ENCODE measurements at regions not wholly inside any gene's neighbourhood (a gene's known extent, or its start where the extent isn't known, plus 50 kb on each side); places are given as distances from the start of the nearest gene placed in this dataset.

DNA sequence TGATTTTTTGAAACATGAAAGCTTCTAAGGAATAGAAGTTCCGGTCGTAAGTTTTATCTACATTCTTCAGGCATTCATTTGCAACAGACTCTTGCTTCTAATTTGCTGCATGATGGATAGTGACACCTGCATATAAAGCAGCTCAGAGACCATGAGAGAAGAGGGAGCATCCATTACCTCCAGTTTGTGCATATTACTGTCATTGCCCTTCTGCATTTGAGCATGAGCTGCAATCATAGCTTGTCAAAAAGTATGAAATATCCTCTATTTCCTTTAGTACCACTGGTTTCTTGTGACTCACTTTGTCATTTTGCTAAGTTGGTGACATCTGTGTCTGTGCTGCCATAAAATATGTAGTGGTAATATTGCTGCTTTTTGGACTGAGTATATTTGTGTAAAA lies 160.1 kb upstream of the STAC start:
- H3K27ac Mint-ChIP-seq: no peak overlapping the region
- ATAC-seq (no peak), DNase-seq (ENCODE audit: low spot score in 2 of 2) (no peak)
- no peak overlapping the region for H3K4me3 Mint-ChIP-seq
- peaks cover 16% of the 10 kb centered on the region for H3K9me3 Mint-ChIP-seq
- no peaks in the 10 kb centered on the region for H3K4me1 Mint-ChIP-seq
- no peaks in the 10 kb centered on the region for H3K36me3 Mint-ChIP-seq

DNA sequence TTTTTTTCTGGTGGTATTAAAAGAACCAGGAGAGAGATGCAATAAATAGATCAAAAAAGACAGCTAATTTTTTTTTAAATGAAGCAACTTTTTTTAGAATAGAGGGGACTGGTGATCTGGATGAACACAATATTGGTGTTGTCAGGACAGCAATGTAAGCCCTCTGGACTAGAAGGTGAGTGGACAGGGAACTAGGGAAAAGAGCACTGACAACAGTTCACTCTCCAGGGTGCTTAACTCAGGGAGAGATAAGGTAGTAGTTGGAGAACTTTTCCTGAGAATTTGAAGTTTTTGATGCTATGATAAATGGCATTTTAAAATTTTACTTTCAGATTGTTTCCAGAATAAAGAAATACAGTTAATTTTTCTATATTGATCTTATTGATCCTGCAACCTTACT lies 158.3 kb upstream of the STAC start:
- ATAC-seq: no peak
- Mint-ChIP-seq H3K9me3 (peaks cover 16% of the 10 kb centered on the region), H3K36me3 (no peaks in the 10 kb centered on the region), H3K27ac (no peak overlapping the region), H3K4me3 (no peak overlapping the region), H3K4me1 (no peaks in the 10 kb centered on the region)
- no peak for DNase-seq (ENCODE audit: low spot score in 2 of 2)

DNA sequence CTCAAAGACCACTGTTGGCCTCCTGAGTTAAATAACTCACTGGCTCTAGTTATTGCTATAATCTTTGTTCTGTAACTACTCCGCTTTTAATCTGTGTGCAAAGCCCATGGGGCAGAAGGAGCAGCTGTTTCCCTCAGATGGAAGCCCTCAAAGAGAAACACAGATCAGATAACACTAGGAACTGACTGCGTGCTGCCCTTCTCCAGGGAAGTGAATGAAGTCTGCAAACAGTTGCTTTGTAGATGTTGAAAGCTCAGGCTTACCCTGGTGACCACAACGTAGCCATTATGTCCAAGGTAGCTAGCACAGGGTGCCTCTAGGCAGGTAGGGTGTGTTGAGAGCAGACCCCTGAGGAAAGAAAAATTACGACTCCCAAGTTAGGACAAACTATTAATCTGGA lies 152.3 kb upstream of the STAC start:
- no peak for ATAC-seq
- no peak overlapping the region for H3K27ac Mint-ChIP-seq
- no peak overlapping the region for H3K4me3 Mint-ChIP-seq
- DNase-seq (ENCODE audit: low spot score in 2 of 2): no peak
- H3K4me1 Mint-ChIP-seq: no peaks in the 10 kb centered on the region
- peaks cover 19% of the 10 kb centered on the region for H3K9me3 Mint-ChIP-seq
- H3K36me3 Mint-ChIP-seq: no peaks in the 10 kb centered on the region

DNA sequence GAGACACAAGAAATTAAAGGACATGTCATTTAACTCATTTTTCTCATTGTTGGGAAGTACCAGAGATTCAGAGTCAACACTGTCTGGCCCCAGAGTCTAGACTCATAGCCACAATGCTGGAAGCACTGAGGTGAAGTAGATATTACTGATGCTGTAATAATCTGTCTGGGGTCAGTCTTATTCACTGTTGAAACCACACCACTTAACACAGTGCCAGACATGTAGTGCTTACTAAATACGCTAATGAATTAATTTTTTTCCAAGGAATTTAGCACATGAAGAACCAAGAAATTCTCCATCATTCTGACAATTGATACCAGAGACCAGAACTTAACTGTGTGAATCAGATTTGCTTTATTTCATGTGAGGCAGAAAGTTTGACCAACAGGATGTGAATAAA lies 150.8 kb upstream of the STAC start:
- no peak for DNase-seq (ENCODE audit: low spot score in 2 of 2)

DNA sequence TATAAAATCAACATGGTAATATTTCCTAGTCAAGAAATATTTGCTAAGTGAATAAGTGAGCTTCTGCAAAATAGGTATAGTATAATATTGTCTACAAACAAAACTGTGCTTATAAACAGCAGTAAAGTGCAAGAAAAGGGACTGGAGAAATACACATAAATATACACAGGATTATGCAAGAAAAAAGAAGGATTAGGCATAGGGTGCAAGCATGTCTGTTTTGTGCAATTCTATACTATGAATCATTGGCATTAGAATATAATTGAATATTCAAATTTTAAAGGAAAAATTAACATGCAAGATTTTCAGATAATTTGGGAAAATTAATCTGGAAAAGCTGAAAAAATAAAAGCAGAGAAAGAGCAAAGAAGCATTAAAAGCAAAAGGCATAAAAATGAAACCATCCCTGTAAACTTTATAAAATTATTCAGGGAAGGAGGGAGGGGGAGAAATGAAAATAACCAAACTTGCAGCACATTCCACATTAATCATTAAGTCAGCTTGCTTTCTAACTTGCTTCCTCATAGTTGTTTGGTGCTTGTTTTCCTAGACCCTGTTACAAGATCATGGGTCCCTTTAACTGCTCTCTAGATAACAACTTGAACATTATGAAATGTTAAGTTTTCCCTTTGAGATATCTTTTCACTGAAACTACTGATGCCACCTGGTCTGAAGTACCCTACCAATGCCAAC lies 147.4 kb upstream of the STAC start:
- no peak for ATAC-seq

More for the DNA sequence above, 150.8 kb upstream of the STAC start:
- Mint-ChIP-seq H3K27ac (no peak overlapping the region), H3K36me3 (no peaks in the 10 kb centered on the region), H3K4me1 (no peaks in the 10 kb centered on the region), H3K9me3 (peaks cover 14% of the 10 kb centered on the region), H3K4me3 (no peak overlapping the region)
- ATAC-seq: no peak

DNA sequence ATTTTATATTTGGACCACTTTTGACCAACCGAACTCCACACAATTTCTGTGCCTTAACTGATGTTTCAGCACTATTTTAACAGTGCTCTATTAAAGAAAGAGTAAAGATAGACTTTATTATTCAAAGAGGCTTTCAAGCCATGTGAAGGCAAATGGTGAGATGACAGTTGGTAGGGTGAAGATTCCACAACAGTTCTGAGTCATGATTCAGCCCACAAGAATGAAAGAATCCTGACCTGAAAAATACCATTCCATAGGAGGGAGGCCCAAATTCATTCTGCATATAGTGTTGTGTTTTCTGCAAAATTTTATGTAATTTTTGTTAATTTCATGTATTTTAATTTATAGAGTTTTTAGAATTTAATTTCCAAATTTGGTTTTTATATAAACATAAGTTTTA lies 135.6 kb upstream of the STAC start:
- no peak for DNase-seq (ENCODE audit: low spot score in 2 of 2)
- peaks cover 7% of the 10 kb centered on the region for H3K9me3 Mint-ChIP-seq
- no peaks in the 10 kb centered on the region for H3K4me1 Mint-ChIP-seq
- H3K36me3 Mint-ChIP-seq: no peaks in the 10 kb centered on the region
- ATAC-seq: no peak
- H3K4me3 Mint-ChIP-seq: no peak overlapping the region
- no peak overlapping the region for H3K27ac Mint-ChIP-seq

More for the DNA sequence above, 147.4 kb upstream of the STAC start:
- H3K36me3 Mint-ChIP-seq: no peaks in the 10 kb centered on the region
- H3K4me3 Mint-ChIP-seq: no peak overlapping the region
- no peak overlapping the region for H3K27ac Mint-ChIP-seq
- no peak for DNase-seq (ENCODE audit: low spot score in 2 of 2)
- no peaks in the 10 kb centered on the region for H3K4me1 Mint-ChIP-seq
- peaks cover 17% of the 10 kb centered on the region for H3K9me3 Mint-ChIP-seq

DNA sequence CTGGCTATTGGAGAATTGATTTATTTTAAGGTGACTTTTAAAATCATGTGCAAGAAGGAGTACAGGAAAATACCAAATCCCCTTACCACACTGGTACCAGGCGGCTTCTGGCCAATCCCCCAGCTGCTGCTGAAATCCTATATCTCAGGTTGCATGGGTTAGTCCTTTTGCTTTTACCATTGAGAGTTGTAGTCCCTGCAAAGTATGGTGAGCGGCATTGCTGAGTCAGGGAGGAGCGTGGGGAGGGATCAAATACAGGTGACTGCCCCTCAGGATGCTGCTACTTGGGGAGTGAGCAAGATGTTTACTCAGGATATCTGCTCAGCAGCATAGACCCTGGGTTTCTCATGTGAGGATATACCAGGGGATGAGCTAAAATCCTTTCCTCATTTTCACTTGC lies 131.9 kb upstream of the STAC start:
- ATAC-seq (no peak), DNase-seq (ENCODE audit: low spot score in 2 of 2) (no peak)
- H3K9me3 Mint-ChIP-seq: peaks cover 13% of the 10 kb centered on the region
- no peak overlapping the region for H3K27ac Mint-ChIP-seq
- no peaks in the 10 kb centered on the region for H3K36me3 Mint-ChIP-seq
- H3K4me3 Mint-ChIP-seq: no peak overlapping the region
- no peaks in the 10 kb centered on the region for H3K4me1 Mint-ChIP-seq

DNA sequence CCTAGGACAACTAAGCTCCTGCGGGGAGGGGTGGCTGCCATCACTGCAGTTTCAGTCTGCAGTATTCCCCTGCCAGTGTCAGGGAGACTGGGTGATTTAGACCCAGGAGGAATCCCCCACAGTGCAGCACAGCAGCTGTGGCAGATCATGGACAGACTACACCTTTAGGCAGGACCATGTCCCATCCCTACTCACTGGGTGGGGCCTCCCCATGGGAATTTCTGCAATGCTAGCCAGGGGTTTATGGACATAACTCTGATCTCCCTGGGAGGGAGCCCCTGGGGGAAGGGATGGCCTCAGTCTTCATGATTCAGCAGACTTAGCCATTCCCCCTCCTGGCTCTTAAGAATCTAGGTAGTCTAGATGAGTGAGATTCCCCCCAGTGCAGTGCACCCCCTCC lies 130.1 kb upstream of the STAC start:
- DNase-seq (ENCODE audit: low spot score in 2 of 2) (no peak), ATAC-seq (no peak)
- Mint-ChIP-seq H3K9me3 (peaks cover 13% of the 10 kb centered on the region), H3K27ac (no peak overlapping the region), H3K4me3 (no peak overlapping the region), H3K4me1 (no peaks in the 10 kb centered on the region), H3K36me3 (no peaks in the 10 kb centered on the region)

DNA sequence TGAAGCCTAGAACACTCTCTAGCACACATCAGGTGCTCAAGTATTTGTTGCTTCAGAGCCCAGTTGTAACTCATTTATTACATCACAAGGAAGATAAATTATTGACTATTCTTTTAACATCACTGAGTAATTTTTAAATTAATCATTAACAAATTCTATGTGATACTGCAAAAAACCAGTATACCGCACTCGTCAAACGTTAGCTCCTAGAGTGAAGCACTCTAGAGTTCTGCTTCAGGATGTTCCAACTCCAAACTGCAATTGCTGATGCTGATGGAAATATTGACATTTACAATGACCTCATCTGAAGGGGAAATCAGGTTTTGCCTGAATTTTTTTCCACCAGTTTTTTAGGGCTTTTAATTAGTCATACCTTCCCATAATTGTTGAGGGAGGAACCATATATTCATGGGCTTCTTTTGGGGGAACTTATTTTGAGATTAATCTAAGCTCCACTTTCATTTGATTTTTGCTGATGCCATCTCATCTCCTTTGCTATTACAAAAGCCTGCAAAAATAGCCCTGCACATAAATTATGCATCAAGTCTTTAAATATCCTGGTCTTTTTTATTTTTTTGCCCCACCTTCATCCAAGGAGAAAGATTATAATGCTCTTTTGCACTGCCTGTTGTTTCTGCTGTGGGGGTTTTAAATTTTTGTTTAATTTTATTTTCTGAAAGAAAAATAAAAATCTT lies 123.0 kb upstream of the STAC start:
- no peaks in the 10 kb centered on the region for H3K36me3 Mint-ChIP-seq
- DNase-seq (ENCODE audit: low spot score in 2 of 2) (no peak), ATAC-seq (no peak)
- no peak overlapping the region for H3K27ac Mint-ChIP-seq
- H3K9me3 Mint-ChIP-seq: peaks cover 8% of the 10 kb centered on the region
- no peaks in the 10 kb centered on the region for H3K4me1 Mint-ChIP-seq
- H3K4me3 Mint-ChIP-seq: no peak overlapping the region

DNA sequence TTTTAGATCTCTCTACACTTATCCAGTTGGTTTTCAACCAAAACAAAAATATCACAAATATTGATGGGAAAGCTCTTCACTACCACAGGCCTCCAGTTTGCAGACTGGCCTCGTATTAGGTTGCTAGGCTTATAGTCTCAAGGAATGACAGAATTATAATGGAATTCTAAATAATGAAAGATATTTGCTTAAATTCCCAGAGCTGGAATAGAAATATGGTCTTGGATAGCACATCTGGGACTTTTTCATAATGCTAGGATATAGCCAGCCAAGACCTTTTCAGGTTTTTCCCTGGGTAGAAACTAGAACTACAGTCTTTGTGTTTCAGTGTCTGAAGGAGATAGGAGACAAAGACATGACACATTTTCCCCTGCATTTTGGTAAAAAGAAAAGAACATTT lies 121.9 kb upstream of the STAC start:
- Mint-ChIP-seq H3K4me3 (no peak overlapping the region), H3K9me3 (peaks cover 3% of the 10 kb centered on the region), H3K4me1 (no peaks in the 10 kb centered on the region), H3K36me3 (no peaks in the 10 kb centered on the region), H3K27ac (no peak overlapping the region)
- ATAC-seq: no peak
- no peak for DNase-seq (ENCODE audit: low spot score in 2 of 2)

DNA sequence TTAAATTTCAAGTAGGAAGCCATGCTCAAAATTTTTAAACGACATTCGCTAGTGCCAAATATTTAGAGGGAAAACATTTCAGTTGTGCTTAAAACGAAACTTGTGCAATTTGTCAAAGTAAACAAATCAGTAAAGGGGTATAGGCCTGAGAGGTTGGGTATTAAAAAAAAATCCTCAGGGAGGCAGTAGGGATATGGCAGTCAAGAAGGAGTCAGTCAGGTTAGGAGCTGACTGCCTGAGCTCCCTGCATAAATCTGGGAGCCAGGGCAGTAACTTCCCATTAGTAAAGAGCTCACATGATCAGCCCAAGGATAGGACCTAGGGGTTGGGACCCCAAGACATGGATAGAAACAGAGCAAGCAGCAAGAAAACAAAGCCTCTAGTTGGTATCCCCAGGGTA lies 120.7 kb upstream of the STAC start:
- Mint-ChIP-seq H3K4me1 (no peaks in the 10 kb centered on the region), H3K36me3 (no peaks in the 10 kb centered on the region), H3K4me3 (no peak overlapping the region), H3K9me3 (peaks cover 3% of the 10 kb centered on the region), H3K27ac (no peak overlapping the region)
- no peak for DNase-seq (ENCODE audit: low spot score in 2 of 2)
- no peak for ATAC-seq

DNA sequence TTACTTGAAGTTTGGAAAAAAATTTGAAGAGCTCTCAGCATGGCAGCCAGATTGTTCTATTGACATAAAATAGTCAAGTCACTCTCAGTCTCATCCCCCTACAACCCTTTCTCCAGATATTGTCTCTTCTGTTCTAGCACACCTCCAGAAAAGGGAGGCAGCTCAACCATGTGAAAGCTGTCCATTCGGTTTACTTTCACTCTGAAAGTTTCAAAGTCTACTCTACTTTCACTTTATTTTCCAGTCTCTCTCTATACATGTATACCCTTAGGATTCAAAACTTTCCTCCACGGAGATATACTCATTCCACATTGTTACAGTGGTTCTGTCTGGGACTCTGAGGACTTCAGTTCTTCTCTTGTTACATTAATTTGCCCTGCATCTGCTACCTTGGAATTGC lies 111.0 kb upstream of the STAC start:
- no peaks in the 10 kb centered on the region for H3K4me1 Mint-ChIP-seq
- no peaks in the 10 kb centered on the region for H3K36me3 Mint-ChIP-seq
- peaks cover 10% of the 10 kb centered on the region for H3K9me3 Mint-ChIP-seq
- no peak overlapping the region for H3K4me3 Mint-ChIP-seq
- no peak for DNase-seq (ENCODE audit: low spot score in 2 of 2)
- ATAC-seq: no peak
- H3K27ac Mint-ChIP-seq: no peak overlapping the region

DNA sequence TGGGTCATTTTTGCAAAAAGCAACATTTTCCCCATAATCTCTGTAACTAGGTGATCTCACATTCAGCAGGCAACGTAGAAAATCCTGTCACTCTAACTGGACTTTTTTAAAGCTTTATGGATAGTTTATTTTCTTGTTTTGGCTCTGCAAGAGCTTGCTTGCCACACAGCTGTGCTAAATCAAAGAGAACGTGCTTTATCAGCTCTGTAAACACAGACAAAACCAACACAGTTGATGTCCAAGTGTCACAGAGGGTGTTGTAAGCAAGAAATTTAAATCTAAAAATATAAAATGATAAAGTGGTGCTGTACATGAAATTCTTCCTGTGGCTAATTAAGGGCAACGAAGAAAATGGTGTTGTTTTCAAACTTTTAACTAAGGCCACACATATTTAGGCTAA lies 97.5 kb upstream of the STAC start:
- Mint-ChIP-seq H3K27ac (no peak overlapping the region), H3K36me3 (no peaks in the 10 kb centered on the region), H3K9me3 (peaks cover 8% of the 10 kb centered on the region), H3K4me3 (no peak overlapping the region), H3K4me1 (no peaks in the 10 kb centered on the region)
- DNase-seq (ENCODE audit: low spot score in 2 of 2): no peak
- ATAC-seq: no peak

DNA sequence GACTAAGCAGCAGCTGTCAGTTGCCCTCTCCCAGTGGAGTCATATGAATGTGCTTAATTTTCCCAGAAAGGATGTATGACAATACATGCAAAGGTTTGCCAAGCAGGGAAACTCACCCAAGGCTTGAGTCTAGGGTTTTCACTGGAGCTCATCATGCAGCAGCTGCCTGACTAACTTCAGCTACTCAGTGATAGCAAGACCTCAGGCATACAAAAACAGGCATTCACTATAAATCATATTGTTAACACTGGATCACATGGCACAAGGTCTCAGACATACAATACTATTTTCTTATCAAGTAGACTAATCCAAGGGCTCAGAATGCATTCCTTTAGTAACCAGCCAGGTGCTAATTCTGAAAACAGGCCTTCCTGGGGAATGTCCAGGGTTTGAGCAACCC lies 85.0 kb upstream of the STAC start:
- no peaks in the 10 kb centered on the region for H3K36me3 Mint-ChIP-seq
- ATAC-seq (no peak), DNase-seq (ENCODE audit: low spot score in 2 of 2) (no peak)
- no peak overlapping the region for H3K4me3 Mint-ChIP-seq
- H3K27ac Mint-ChIP-seq: no peak overlapping the region
- no peaks in the 10 kb centered on the region for H3K4me1 Mint-ChIP-seq
- peaks cover 8% of the 10 kb centered on the region for H3K9me3 Mint-ChIP-seq

DNA sequence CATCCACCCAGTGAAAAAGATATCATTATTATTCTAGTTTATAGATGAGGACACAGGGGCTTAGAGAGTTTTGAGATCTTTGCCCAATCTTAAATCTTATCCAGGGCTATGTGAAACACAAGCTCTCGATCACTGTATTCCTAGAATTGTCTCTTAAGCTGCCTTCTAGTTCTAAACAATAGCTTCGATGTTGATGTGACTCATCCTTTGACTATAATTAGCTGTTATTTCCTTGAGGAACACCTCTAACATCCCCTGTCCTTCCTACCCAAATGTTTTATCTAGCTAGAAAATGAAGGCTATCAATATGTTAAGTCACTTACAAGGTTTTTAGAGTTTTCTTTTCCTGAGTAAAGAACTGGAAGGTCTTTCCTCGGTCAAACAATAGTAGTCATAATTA lies 83.1 kb upstream of the STAC start:
- Mint-ChIP-seq H3K27ac (no peak overlapping the region), H3K9me3 (peaks cover 8% of the 10 kb centered on the region), H3K4me1 (no peaks in the 10 kb centered on the region), H3K4me3 (no peak overlapping the region), H3K36me3 (no peaks in the 10 kb centered on the region)
- no peak for DNase-seq (ENCODE audit: low spot score in 2 of 2)
- ATAC-seq: no peak

DNA sequence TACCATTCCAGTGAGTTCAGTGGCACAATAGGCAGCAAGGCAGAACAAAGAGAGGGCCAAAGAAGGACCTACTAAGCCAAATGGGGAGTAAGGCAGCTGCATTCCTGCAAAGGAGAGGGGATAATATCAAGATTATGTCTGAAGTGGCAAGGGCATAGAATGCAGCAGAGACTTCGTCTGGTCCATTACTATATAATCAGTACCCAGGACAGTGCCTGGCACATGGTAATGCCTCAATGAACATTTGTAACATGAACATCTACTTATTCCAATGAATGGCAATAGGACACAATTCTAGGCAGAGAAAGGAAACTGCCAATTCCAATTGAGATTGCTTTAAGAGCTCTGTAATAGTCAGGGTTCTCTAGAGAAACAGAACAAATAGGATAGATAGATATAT lies 82.1 kb upstream of the STAC start:
- no peak overlapping the region for H3K4me3 Mint-ChIP-seq
- ATAC-seq: no peak
- no peaks in the 10 kb centered on the region for H3K4me1 Mint-ChIP-seq
- H3K36me3 Mint-ChIP-seq: no peaks in the 10 kb centered on the region
- no peak for DNase-seq (ENCODE audit: low spot score in 2 of 2)
- no peak overlapping the region for H3K27ac Mint-ChIP-seq
- H3K9me3 Mint-ChIP-seq: peaks cover 12% of the 10 kb centered on the region

Measured in stimulated activated effector memory CD8-positive, alpha-beta T cell treated with anti-CD3 and anti-CD28 coated beads, Interleukin-12 subunit alpha, Interleukin-12 subunit beta, amount 100 ng/mL, for 72 hours (primary cell).